ENCODE measurements at regions not wholly inside any gene's neighbourhood (a gene's known extent, or its start where the extent isn't known, plus 50 kb on each side); places are given as distances from the start of the nearest gene placed in this dataset.

GRCh38 chr4:186808630-186809018 lies 85.0 kb upstream of the FAT1 start:
- H3K4me1 ChIP-seq (ENCODE audit: control insufficient read depth, extremely low read depth, insufficient read depth, low read length), result peaks cover 7% of the 10 kb centered on the region
- H3K27ac ChIP-seq (ENCODE audit: control insufficient read depth, insufficient read depth, low read length), result no peak overlapping the region
- TF ChIP-seq, protein P1, sequence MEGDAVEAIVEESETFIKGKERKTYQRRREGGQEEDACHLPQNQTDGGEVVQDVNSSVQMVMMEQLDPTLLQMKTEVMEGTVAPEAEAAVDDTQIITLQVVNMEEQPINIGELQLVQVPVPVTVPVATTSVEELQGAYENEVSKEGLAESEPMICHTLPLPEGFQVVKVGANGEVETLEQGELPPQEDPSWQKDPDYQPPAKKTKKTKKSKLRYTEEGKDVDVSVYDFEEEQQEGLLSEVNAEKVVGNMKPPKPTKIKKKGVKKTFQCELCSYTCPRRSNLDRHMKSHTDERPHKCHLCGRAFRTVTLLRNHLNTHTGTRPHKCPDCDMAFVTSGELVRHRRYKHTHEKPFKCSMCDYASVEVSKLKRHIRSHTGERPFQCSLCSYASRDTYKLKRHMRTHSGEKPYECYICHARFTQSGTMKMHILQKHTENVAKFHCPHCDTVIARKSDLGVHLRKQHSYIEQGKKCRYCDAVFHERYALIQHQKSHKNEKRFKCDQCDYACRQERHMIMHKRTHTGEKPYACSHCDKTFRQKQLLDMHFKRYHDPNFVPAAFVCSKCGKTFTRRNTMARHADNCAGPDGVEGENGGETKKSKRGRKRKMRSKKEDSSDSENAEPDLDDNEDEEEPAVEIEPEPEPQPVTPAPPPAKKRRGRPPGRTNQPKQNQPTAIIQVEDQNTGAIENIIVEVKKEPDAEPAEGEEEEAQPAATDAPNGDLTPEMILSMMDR (optimal IDR thresholded peaks at IDR 0.05 in 1 of 3, IDR thresholded peaks at IDR 0.05 in 1 of 3, conservative IDR thresholded peaks at IDR 0.05 in 1 of 3; ENCODE audit: extremely low read depth in 1 of 3, insufficient read depth in 2 of 3, low read length in 3 of 3), result no peak
- no peak for TF ChIP-seq EZH2 (IDR thresholded peaks at IDR 0.05; ENCODE audit: low read length)
- FAIRE-seq (no peak), DNase-seq (ENCODE audit: low read depth, low spot score) (no peak)
- no peaks in the 10 kb centered on the region for H3K9me1 ChIP-seq (ENCODE audit: control insufficient read depth, extremely low read depth, insufficient read depth, low read length)
- H3K27me3 ChIP-seq (ENCODE audit: control insufficient read depth, extremely low read depth, insufficient read depth, low read length), result no peaks in the 10 kb centered on the region
- no peaks in the 10 kb centered on the region for H3K36me3 ChIP-seq (ENCODE audit: control insufficient read depth in 2 of 2, extremely low read depth in 1 of 2, insufficient read depth in 2 of 2, low read length in 2 of 2)
- dilution Hi-C loops (cut with MboI; ENCODE audit: extremely low pct_ligation_motif_present, low sequenced_read_pairs), result no loop called here
- no peaks in the 10 kb centered on the region for H4K20me1 ChIP-seq (ENCODE audit: control insufficient read depth, extremely low read depth, insufficient read depth, low read length)
- H2AFZ ChIP-seq (ENCODE audit: control insufficient read depth, low read length), result no peak overlapping the region
- H3K4me2 ChIP-seq (ENCODE audit: control insufficient read depth, extremely low read depth, insufficient read depth, low read depth, low read length), result no peak overlapping the region
- no peaks in the 10 kb centered on the region for H3K79me2 ChIP-seq (ENCODE audit: control insufficient read depth, insufficient read depth, low read length)
- H3K9ac ChIP-seq (ENCODE audit: control insufficient read depth, extremely low read depth, insufficient read depth, low read length), result no peak overlapping the region
- H3K9me3 ChIP-seq (ENCODE audit: control insufficient read depth, low read depth, low read length), result no peaks in the 10 kb centered on the region
- H3K4me3 ChIP-seq (ENCODE audit: control insufficient read depth in 2 of 3, extremely low read depth in 1 of 3, insufficient read depth in 2 of 3, low read depth in 1 of 3, low read length in 3 of 3), result no peak overlapping the region

GRCh38 chr4:186809070-186809469 lies 85.4 kb upstream of the FAT1 start:
- FAIRE-seq, result no peak
- no peaks in the 10 kb centered on the region for H3K9me3 ChIP-seq (ENCODE audit: control insufficient read depth, low read depth, low read length)
- H3K36me3 ChIP-seq (ENCODE audit: control insufficient read depth in 2 of 2, extremely low read depth in 1 of 2, insufficient read depth in 2 of 2, low read length in 2 of 2), result no peaks in the 10 kb centered on the region
- TF ChIP-seq EZH2 (IDR thresholded peaks at IDR 0.05; ENCODE audit: low read length), result no peak
- TF ChIP-seq, protein P1 (optimal IDR thresholded peaks at IDR 0.05 in 1 of 3, IDR thresholded peaks at IDR 0.05 in 1 of 3, conservative IDR thresholded peaks at IDR 0.05 in 1 of 3; ENCODE audit: extremely low read depth in 1 of 3, insufficient read depth in 2 of 3, low read length in 3 of 3), result no peak
- no peaks in the 10 kb centered on the region for H4K20me1 ChIP-seq (ENCODE audit: control insufficient read depth, extremely low read depth, insufficient read depth, low read length)
- no peak overlapping the region for H3K4me3 ChIP-seq (ENCODE audit: control insufficient read depth in 2 of 3, extremely low read depth in 1 of 3, insufficient read depth in 2 of 3, low read depth in 1 of 3, low read length in 3 of 3)
- dilution Hi-C loops (cut with MboI; ENCODE audit: extremely low pct_ligation_motif_present, low sequenced_read_pairs), result no loop called here
- no peak overlapping the region for H3K27ac ChIP-seq (ENCODE audit: control insufficient read depth, insufficient read depth, low read length)
- H3K79me2 ChIP-seq (ENCODE audit: control insufficient read depth, insufficient read depth, low read length), result no peaks in the 10 kb centered on the region
- no peak for DNase-seq (ENCODE audit: low read depth, low spot score)
- H3K4me1 ChIP-seq (ENCODE audit: control insufficient read depth, extremely low read depth, insufficient read depth, low read length), result peaks cover 7% of the 10 kb centered on the region
- no peak overlapping the region for H3K4me2 ChIP-seq (ENCODE audit: control insufficient read depth, extremely low read depth, insufficient read depth, low read depth, low read length)
- H3K27me3 ChIP-seq (ENCODE audit: control insufficient read depth, extremely low read depth, insufficient read depth, low read length), result no peaks in the 10 kb centered on the region
- no peaks in the 10 kb centered on the region for H3K9me1 ChIP-seq (ENCODE audit: control insufficient read depth, extremely low read depth, insufficient read depth, low read length)
- no peak overlapping the region for H2AFZ ChIP-seq (ENCODE audit: control insufficient read depth, low read length)
- H3K9ac ChIP-seq (ENCODE audit: control insufficient read depth, extremely low read depth, insufficient read depth, low read length), result no peak overlapping the region
